NCI-H2107 treated with DMSO at 0.1 percent for 48 hours (cell line): ENCODE measurements at regions not wholly inside any gene's neighbourhood (a gene's known extent, or its start where the extent isn't known, plus 50 kb on each side); places are given as distances from the start of the nearest gene placed in this dataset.
"Not testable (repeated sequence)": the region's sequence is repeated elsewhere in the genome, so short reads cannot be mapped to it uniquely, and the experiment has no call there.

ENCODE experiments used
- DNase-seq: peaks from one replicate; lab custom pipeline; 2025; ENCODE audit not compliant: unreplicated experiment; lab: John Stamatoyannopoulos, UW

DNA sequence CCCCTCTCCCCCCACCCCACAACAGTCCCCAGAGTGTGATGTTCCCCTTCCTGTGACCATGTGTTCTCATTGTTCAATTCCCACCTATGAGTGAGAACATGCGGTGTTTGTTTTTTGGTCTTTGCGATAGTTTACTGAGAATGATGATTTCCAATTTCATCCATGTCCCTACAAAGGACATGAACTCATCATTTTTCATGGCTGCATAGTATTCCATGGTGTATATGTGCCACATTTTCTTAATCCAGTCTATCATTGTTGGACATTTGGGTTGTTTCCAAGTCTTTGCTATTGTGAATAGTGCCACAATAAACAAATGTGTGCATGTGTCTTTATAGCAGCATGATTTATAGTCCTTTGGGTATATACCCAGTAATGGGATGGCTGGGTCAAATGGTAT, 411.0 kb upstream of the CHD1 start:
- DNase-seq = not testable (repeated sequence)

DNA sequence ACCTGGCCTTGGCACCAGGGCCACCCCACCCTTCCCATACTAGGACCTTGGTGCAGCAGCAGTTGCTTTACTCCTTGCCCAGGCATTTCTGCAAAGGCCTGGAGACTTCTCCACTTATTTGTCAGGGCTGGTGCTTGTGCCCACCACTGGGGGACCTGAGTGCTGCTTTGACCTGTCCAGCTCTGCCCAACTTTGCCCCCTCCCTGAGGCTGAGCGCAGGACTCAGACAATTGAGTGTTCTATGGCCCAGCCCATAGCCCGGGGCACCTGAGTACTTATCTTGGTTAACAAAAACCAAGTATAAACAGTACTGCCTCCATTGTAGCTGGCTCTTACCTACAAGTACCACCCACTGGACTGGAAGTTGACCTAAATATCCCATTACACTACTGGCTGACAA, 406.1 kb upstream of the CHD1 start:
- DNase-seq = no peak

DNA sequence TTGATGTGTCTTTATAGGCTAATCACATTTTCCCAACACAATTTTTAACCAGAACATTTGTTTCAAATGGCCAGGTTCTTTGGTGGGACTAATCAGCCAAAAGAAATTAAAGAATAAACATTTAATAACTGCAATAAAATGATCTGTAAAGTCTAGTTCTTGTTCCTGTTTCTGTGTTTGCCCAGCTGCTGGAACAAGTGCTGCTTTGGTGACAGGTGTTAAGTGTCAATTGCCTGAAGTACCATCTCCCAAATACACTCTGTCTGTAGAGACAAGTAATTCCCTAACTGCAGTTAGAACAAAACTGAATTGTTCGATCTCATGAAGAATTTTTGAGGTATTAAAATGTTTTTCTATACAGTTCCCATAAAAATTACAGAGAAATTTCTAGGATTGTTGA, 402.3 kb upstream of the CHD1 start:
- peak; percentile 61 for DNase-seq

DNA sequence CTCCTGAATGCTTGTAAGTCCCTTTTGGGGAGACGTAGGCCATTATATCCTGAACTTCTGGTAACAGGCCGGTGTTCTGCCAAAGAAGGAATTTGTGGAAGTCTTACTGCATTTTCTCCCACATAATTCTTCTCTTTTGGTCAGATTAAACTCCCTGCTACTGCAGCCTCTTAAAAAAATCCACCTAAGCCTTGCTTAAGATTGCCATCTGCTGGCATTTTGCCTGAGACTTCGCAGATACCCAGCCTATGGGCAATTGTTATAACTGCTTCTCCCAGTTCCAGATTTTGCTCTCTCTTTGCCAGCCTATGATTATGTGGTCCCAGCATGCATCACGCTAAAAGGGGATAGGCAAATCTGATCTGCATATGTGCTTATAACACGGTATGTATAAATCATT, 391.6 kb upstream of the CHD1 start:
- DNase-seq = no peak

DNA sequence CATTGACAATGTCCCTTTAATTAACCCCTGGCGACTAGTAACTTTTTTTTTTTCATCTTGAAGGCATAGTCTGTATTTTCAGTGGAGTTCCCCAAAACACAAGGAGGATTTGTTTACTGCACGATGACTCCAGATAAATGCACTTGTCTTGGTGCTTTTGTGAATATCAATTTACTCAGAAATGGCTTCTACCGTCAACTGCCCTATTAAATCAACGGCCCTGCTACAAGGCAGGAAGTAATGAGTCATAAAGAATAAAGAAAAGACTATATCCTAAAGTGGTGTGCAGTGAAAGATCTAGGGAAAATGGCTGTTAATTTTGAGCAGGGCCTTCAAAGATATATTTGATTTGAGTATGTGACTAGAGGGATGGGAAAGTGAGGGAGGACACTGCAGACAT, 388.3 kb upstream of the CHD1 start:
- no peak for DNase-seq

DNA sequence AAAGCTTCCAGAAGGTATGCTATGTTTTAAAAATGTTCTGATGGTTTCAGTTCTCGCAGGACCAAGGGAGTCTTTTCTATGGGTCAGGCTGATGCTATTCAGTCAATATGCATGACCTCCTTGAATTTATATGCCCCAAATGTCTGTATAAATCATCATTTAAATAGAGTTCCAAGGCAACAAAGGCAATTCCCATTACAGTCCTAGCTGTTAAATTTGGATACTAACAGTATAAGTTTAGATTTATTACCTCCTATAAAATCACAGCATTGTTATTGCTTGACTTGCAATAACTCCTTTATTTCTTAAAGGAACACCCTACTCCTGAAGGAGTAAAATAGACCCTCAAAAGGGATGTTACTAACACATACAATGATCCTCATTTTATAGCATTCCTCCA, 387.7 kb upstream of the CHD1 start:
- no peak for DNase-seq

DNA sequence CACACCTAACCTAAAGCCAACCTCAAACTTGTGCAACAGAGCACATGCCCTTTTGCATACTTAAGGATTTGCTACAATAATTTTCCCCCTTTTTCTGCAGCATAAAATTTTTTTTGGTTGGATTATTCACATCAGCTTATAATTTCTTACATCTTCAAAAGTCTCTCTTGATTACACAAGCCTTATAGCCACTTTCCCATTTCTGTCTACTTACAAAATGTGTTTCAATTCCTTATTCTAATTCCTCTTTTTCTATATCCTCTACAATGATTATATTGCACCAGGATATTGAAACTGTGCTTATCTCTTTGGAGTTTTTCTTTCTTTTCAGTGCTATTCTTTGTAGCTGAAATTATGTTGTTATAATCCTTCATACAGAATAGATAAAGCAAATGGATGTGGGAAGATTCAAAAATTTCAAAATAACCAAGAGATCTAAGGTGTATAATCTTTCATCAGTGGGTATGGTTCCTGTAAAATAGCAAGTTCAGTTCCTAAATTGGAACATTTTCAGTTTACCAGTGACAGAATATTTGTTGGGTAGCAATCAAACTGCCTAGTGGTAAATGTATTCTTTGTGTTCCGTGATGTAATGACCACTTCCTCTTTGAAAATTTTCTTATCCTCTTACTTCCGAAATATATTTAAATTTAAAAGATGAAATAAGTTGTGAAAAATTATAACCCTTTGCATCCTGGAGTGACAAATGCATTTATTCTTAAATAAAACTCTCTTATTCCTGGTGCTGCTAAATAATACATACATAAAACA, 386.8 kb upstream of the CHD1 start:
- no peak for DNase-seq

DNA sequence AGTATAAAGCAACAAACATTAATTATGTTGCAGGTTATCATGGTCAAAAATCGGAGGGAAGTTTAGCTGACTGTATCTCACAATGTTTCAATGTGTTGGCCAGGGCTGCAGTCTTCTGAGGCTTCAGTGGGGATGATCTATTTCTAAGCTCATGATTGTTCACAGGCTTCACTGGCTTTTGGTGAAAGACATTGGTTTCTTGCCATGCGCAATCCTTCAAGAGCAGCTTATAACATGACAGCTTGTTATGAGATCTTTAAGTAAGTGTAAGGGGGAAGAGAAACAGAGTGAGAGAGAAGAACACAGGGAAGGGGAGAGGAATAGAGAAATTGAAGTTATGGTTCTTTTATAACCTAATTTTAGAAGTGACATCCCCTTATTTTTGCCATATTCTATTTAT, 385.9 kb upstream of the CHD1 start:
- no peak for DNase-seq

DNA sequence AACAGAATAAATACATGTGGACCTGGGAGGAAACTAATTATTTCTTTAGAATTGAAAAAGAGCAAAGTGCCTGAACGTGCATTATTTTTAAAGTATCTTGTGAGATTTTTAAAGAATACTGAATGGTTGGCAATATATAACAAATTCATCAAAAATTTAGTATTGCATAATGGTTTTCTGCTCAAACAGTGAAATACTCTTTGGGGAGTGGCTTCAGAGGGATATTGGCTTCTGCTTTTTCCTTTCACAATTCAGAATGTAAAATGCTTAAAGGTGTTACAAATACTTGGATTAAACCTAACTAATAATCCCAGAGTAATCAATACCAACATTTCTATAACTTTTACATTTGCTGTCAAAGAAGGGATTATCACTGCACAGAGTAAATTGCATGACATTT, 379.3 kb upstream of the CHD1 start:
- DNase-seq = no peak

DNA sequence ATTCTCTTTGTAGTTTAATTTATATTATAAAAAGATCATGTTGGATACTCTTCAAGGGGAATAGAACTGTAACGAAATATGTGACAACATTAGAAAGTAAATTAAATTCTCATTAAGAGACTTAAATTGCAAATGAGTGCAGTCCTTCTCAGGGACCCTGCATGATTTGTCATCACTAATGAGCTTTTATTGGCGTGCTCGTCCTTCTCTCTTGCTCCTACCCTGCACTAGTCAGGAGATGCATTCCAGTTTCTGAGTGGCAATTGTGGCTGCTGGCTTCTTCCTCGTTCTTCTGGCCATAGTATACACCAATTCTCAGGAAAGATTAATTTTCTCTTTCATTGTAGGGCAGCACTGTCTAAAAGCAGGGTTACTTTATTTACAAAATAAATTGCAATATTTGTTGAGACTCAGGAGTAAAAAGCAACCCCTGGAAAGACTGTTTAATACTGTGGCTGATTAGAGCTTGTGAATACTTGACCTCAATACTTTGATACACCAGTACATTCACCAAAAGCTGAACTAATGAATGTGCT, 376.3 kb upstream of the CHD1 start:
- no peak for DNase-seq

DNA sequence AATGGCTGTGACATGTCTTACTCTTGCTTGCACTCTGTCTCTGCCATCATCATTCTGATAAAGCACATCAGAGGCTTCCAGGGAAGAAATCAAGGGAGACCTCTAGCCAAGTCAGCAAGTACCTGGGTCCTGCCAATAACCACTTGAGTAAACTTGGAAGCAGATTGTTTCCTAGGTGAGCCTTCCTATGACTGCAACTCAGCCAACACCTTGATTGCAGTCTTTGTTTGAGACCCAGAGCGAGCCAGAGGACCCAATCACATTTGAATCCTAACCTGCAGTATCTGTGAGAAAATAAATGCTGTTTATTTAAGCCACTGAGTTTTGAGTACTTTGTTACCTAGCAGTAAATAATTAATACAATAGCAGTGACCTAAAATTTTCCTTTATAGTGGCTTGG, 356.8 kb upstream of the CHD1 start:
- DNase-seq = no peak

DNA sequence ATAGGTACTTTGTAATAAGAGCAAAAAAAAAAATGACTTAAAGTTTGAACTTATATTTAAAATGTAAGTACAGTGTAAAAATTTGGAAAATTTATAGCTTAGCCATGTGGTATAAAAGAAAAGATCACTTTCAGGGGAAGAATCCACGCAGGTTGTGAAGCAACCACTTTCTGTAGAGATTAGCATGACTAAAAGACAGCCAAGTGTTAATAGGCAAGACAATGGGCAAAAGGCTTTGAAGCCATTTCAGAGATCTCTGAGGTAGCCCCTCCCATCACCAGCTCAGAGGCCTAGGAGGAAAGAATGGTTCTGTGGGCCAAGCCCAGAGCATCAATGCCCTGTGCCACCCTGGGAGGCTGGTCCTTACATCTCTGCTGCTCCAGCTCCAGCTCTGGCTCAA, 346.3 kb upstream of the CHD1 start:
- no peak for DNase-seq

DNA sequence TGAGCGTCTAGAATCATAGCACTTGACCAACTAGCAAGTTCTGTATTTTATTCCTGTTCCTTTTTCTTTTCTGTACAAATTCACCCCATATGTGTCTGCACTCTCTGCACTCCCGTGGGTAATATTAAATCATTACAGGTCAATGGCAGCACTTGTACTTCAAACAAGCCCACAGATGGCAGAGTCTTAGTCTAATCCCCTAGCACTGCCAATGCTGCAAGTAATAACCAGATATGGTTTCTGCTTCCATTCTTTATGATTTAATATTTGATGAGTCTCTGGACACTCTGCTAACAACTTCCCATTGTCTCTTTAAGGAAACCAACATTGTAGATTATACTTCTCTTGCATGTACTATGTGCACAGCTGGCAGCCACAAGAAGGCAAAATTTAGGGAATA, 343.8 kb upstream of the CHD1 start:
- no peak for DNase-seq

DNA sequence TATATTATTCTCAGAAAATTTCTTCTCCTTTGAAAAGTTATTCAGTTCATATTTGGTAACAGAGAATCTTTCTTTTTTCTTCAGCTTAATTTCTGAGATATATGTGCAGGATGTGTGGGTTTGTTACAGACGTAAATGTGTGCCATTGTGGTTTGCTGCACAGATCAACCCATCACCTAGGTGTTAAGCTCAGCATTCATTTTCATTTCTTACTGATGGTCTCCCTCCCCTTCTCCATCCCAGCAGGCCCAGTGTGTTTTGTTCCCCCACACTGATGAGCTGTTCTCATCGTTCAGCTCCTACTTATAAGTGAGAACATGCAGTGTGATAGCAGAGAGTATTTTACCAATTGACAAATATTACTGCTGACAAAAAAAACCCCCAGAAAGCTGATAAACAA, 330.0 kb upstream of the CHD1 start:
- no peak for DNase-seq

DNA sequence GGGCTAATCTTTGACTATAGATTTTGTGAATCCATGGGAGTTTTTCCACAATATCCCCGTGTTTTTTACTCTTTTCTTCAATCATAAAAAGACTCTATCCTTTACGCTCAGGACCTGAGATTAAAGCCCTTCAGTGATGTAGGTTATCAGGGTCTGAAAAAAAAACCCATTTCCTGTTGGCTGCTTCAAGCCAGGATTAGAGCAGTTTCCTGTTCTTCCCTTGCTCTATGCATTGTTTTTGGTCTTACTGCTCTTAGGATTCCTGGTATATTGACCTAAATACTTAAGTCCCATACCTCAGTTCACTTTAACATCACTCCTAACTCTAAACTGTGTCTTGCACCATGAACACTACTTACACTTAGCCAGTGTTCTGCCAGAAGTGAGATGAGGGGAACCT, 319.3 kb upstream of the CHD1 start:
- DNase-seq = no peak

DNA sequence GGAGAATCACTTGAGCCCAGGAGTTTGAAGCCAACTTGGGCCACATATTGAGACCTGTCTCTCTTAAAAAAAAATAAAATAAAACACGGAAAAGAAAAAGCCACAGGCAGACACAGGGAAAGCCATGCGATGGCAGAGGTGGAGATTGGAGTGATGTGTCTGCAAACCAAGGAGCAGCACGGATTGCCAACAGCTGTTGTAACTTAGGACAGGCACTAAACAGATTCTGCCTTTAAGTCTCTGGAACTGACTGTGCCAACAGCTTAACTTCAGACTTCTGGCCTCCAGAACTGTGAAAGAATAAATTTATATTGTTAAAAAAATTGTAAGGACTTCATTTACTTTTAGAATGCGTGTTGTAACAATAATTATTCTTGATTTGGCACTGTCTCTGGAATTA, 318.5 kb upstream of the CHD1 start:
- DNase-seq = no peak

DNA sequence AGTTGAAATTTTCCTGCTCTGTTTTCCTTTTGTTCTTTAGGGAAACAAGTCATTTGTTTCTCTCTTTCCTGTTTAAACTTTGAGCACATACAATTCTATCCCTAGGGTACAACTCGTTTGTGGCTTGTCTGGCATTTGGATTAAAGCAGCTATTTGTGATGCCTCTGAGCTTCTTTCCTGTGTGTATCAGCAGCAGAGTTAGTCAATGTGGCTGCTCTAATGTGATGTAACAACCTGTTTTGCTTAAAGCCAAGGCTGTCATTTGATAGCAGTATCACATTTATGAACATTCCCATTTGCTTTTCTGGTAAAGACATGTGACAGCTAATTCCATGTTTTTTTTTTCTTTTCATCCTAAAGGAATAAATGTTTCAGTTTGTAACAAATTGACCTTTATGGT, 314.3 kb upstream of the CHD1 start:
- no peak for DNase-seq

DNA sequence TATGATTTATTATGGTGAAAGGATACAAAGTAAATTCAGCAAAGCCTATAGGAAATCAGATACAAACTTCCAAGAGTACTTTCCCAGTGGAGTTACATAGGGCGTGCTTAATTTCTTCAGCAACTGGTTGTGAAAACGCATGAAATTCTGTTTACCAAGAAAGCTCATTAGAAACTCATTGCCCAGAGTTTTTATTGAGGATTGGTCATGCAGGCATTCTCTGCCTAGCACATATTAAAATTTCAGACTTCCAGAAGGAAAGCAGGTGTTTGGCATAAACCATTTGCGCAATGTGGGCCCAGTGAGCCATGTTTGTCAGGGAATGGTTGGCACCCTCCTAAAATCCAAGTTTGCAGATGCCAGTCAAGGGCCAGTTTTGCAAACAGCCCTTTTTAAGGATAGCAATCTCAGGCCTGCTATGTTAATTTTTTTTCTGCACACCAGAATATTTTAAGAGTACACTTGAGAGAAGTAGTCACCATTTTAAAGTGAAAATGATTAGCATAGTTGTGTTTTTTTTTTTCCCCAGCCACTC, 311.1 kb upstream of the CHD1 start:
- no peak for DNase-seq

DNA sequence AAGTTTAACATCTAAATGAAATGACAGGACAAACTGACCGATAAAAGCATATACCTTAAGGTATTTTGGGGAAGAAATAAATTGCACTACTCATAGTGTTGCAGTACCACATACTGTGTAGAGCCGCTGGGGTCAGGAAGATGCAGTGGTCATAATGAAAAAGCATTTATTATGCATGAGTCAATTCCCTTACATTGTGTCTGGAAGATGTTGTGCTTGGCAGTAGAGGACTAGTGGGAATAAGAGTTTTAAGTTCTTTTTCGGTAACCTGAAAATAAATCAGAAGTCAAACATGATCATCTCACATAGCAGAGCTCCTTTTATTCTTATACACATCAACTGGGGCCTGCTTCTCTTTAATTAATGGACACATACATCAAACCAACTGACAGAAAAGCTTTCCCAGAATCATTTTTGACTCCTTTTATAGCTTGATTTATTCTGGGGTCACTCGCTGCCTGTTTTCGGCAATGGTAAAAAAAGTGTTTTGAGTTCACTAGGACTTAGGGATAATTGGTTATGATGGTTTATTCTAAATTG, 262.5 kb upstream of the CHD1 start:
- DNase-seq = no peak

DNA sequence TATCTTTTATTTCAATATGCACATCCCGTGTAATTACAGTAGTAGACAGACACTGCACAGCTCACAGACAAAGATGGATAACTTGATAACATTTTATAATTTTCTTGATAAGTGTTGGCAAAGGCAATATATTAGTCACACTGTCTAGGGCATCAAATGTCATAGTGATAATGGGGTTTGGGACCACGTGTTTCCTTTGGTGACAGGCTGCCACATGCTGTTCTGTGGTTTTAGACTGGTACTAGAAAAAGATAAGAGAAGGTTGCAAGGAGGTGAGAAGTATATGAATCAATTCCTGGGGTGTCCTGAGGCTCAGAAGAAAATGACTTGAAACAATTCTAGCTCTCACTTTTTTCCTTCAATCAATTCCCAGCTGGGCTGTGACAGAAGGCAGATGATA, 258.8 kb upstream of the CHD1 start:
- peak; percentile 12 for DNase-seq

DNA sequence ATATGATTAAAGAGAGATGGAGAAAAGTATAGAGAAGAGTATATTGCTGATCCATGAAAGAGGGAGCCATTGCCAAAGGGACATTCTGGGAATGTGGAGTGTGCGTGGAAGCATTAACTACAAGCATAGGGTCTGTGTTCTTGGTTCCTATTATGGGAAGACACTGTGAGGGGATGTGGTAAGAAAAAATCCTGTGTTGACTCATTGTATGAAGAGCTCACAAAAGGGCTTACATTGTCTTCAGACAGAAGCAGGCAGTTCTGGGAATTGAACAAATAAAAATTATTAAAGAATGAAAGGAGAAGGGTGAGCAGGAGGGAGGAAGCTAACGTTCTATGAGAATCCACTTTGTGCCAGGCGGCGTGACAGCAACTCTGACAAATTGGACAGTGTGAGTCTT, 250.4 kb upstream of the CHD1 start:
- no peak for DNase-seq

DNA sequence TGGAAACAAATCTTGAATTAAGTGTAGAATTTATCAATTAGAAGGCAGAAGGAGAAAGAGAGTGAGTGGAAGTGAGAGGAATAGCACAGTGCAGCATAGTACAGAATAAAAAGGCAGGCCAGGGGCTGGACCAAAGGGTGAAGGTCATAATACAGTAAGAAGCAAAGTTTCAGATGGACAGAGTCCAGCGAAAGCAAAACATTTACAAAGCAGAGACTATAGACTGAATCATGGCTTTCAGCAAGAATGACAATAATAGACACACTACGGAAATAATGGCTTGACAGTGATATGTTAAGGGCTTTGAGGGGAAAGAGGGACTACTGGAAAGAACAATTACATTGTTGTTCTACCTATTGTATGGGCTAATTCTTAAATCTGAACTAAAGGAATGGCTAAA, 249.0 kb upstream of the CHD1 start:
- no peak for DNase-seq

DNA sequence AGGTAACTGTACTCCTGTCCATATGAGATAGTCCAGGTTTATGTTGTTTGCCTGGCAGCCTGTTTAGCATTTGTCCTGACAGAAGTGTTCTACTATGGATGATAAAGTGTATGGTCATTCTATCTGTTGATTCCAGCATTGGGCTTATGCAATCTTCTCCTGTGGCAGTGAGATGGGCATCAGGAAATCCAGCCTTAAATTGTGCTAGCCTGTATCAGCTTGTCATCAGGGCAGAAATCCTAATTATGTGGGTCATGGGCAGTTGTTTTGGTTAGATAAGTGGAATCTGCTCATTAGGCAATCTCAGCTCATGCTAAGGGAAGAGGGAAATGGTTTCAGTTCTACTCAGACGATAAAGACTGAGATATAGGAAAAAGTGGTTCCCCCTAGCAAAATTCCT, 247.4 kb upstream of the CHD1 start:
- DNase-seq = no peak
